HG02678 (cell line): ENCODE measurements at regions not wholly inside any gene's neighbourhood (a gene's known extent, or its start where the extent isn't known, plus 50 kb on each side); places are given as distances from the start of the nearest gene placed in this dataset.

Experiments used
- ATAC-seq: cut with Tn5 transposase; IDR thresholded peaks from one replicate; pipeline ENCODE4 v1.9.1; 2021; ENCODE audit warnings: mild to moderate bottlenecking, moderate library complexity; ENCODE audit not compliant: unreplicated experiment

GRCh38 chr15:61798631-61799030 is 261.6 kb downstream of the VPS13C start:
- ATAC-seq = no peak

- no peak for ATAC-seq
Measured at GRCh38 chr15:61796056-61796455, 264.2 kb downstream of the VPS13C start.

GRCh38 chr15:61794881-61795280 is 265.4 kb downstream of the VPS13C start:
- no peak for ATAC-seq

GRCh38 chr15:61794276-61794675 is 266.0 kb downstream of the VPS13C start:
- no peak for ATAC-seq

GRCh38 chr15:61784734-61785133 is 275.5 kb downstream of the VPS13C start:
- ATAC-seq = no peak

- ATAC-seq = no peak
Measured at GRCh38 chr15:61780278-61780980, 279.8 kb downstream of the VPS13C start.

- no peak for ATAC-seq
Measured at GRCh38 chr15:61777689-61778088, 282.6 kb downstream of the VPS13C start.

GRCh38 chr15:61769557-61769956 is 290.7 kb downstream of the VPS13C start:
- no peak for ATAC-seq

- no peak for ATAC-seq
Measured at GRCh38 chr15:61768131-61768530, 292.1 kb downstream of the VPS13C start.

- no peak for ATAC-seq
Measured at GRCh38 chr15:61764981-61765380, 295.3 kb downstream of the VPS13C start.

GRCh38 chr15:61764141-61764540 is 296.1 kb downstream of the VPS13C start:
- no peak for ATAC-seq

- no peak for ATAC-seq
Measured at GRCh38 chr15:61762676-61763075, 297.6 kb downstream of the VPS13C start.

- no peak for ATAC-seq
Measured at GRCh38 chr15:61759639-61760038, 300.6 kb downstream of the VPS13C start.

GRCh38 chr15:61756071-61756820 is 304.0 kb downstream of the VPS13C start:
- ATAC-seq = no peak

GRCh38 chr15:61755467-61755866 is 304.8 kb downstream of the VPS13C start:
- ATAC-seq = no peak

- no peak for ATAC-seq
Measured at GRCh38 chr15:61753018-61753710, 307.1 kb downstream of the VPS13C start.

- no peak for ATAC-seq
Measured at GRCh38 chr15:61752001-61752400, 308.2 kb downstream of the VPS13C start.

- ATAC-seq = no peak
Measured at GRCh38 chr15:61750271-61751084, 309.8 kb downstream of the VPS13C start.

- no peak for ATAC-seq
Measured at GRCh38 chr15:61749169-61749568, 311.1 kb downstream of the VPS13C start.

GRCh38 chr15:61748529-61748928 is 311.7 kb downstream of the VPS13C start:
- no peak for ATAC-seq

- no peak for ATAC-seq
Measured at GRCh38 chr15:61746589-61746988, 313.7 kb downstream of the VPS13C start.
